Right forelimb (tissue), 1 donor: ENCODE measurements at regions not wholly inside any gene's neighbourhood (a gene's known extent, or its start where the extent isn't known, plus 50 kb on each side); places are given as distances from the start of the nearest gene placed in this dataset.
"Not testable (repeated sequence)": the region's sequence is repeated elsewhere in the genome, so short reads cannot be mapped to it uniquely, and the experiment has no call there.

Source experiments
- DNase-seq: peaks from one replicate; pipeline ENCODE4 v3.0.0-alpha.2; 2018

DNA sequence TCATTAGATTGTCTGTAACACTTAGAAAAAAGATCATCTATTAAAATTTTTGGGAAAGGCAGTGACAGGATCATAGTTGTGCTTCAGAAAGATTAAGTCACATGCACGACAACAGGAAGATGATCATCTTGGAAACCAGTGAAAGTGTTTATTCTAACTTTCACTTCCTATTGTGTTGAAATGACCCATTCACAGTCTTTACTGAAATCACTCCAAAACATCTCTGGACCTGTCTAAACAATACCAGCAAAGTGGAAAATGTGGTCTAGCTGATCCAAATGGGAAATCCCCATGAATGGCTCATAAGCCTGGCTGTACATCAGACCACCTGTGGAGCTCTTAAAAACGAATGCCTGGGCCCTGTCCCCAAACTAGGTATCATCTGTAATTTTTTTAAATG is 111.1 kb upstream of the ETV3 start:
- no peak for DNase-seq

DNA sequence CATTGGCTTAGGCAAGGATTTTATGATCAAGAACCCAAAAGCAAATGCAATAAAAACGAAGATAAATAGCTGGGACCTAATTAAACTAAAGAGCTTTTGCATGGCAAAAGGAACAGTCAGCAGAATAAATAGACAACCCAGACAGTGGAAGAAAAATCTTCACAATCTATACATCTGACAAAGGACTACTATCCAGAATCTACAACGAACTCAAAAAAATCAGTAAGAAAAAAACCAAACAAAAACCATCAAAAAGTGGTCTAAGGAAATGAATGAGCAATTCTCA is 109.5 kb upstream of the ETV3 start:
- DNase-seq: not testable (repeated sequence)

DNA sequence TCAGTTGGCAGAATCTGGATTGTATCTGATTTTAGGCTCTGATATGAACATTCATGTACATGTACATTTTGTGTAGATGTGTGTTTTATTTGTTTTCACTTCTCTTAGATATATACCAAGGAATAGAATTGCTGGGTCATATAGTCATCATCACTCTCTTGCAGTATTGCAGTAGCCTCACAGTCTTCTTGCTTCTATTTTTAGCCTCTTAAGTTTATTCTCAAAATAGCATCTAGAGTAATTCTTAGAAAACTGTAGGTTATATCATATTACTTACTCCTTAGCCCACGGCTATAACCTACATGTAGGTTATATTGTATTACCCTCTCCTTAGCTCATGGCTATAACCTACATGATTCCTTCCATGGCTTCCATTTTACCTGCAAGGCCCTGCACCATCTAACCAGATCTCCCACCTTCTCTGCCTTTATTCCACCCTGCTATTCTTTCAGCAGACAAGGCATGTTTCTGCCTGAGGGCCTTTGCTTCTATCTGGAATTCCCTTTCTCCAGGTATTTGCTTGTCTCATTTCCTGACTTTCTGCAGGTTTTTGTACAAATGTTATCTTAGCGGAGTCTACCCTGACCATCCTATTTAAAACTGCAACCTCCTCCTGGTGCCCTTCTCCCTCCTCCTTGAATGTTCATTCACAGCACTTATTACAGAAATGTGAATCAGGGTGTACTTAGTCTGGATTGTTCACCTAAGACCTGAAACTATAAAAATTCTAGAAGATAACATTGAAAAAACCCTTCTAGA is 109.0 kb upstream of the ETV3 start:
- no peak for DNase-seq

DNA sequence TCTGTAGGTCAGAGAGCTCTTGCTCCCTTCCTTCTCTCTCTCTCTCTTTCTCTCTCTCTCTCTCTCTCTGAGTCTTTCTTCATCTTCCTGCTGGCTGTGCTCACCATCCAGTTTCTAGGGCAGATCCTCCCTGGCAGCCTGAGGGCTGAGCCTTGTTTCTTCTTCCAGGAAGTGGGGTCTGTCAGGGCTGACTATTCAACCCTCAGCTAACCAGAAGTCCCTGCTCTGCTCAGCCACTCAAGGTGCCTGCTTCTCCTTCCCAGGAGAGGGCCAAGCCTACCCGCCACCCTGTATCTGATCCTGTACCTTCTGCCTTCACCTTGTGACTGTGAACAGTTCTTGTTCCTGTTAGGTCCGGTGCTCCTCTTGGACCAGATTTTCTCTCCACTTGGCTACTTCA is 107.6 kb upstream of the ETV3 start:
- no peak for DNase-seq

DNA sequence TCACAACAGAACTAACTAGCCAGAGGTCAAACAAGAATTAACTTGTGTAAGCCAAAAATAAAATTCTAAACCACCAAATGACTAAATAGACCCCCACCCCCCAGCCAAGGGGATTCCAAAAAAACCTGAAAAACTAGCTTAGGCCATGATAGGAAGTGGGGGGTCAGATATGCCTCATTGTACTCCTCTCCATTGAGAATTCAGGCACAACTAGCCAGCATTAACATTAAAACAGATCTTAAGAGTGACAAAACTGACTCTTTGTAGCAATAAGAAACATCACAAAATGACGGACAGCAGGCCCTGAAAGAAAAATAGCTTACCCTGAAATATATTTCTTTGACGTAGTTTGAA is 103.0 kb upstream of the ETV3 start:
- DNase-seq: no peak

DNA sequence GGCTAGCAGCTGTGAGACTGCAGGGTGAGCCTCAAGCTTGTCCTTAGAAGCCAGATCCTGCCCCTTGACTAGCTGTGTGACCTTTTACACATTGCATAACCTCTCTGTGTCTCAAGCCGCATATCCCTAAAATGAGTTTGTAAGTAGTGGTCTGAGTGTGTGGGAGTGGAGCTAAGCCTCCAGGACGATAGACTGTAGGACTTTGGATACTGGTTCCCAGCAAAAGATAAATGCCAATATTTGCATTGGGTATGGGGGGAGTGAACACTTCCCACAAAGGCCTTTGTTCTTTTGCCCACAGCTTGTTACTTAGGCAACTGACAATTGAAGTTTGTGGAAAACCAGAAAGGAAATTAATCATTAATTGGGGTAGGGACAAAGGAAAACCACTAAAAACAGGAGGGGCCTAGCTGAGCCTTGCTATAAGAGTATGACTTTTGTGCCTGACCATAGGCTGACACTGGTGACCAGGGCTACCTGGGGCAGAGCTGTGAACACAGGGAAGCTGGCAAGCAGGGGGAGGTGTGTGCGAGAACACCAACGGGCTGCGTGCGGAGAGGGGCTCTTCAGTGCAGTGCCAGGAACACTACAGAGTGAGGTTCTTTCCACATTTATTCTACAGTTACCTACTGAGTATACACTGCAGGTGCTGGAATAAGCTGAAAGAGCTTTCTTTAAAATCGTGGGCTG is 102.4 kb upstream of the ETV3 start:
- no peak for DNase-seq

DNA sequence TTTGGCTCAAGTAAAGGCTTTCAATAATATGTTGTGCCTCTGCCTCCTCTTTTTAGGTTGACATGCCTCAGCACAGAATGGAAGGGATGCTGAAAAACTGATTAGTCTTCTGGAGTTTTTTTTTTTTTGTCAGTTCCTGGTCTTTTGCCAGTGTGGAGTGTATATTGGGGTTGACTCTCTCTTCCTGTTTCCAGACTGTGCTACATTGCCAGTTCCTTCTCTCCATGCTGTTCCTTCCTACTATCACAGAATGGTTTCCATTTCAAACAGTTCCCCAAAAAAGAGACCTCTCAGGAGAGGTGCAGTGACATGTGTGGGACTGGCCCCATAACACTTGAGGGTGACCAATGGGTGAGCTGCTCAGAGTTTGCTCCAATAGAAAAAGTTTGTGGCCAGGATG is 101.7 kb upstream of the ETV3 start:
- no peak for DNase-seq

DNA sequence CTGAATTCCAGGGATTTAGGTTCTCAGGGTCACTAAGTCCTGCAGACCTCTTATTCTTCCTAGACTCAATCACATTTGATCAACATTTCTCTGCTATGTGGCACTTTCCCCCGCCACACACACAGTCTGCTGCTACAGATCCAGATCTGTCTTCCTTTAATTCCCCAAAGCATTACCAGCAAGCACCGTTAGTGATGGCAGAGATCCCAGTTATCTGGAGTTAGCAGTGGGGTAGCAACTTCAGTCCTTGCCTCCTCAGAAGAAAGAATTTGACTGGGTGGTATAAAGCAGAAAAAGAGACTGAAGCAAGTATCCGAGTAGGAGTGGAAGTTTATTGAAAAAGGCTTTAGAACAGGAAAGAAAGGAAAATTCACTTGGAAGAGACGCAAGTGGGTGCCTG is 100.4 kb upstream of the ETV3 start:
- DNase-seq: no peak

DNA sequence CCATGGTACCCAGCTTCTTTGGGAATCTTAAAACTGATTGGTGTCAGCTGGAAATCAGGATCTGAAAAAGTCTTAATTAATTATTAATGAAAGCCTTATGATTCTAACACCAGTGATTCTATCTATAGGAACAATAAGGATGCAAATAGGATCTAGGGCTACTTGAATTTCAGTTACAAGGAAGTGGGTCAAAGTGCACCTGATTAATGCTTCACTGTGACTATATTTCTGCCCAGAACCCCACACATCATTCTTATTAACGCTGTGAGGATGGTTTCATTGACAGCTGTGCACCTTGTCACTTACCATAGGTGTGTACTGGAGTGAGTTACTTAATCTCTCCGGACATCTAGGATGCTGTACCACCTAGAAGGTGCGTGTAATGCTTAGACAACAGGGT is 99.8 kb upstream of the ETV3 start:
- no peak for DNase-seq

DNA sequence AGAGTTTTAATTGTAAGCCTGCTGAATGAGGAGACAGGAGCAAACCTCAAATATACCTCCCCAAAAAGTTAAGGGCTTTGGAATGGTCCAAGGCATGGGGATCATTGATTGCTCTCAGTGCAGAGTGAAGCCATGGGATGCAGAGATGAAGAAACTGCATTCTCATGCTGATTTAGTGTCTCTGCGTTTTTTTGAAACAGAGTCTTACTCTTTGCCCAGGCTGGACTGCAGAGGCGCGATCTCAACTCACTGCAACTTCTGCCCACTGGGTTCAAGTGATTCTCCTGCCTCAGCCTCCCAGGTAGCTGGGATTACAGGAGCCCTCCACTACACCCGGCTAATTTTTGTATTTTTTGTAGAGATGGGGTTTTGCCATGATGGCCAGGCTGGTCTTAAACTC is 99.3 kb upstream of the ETV3 start:
- DNase-seq: no peak

DNA sequence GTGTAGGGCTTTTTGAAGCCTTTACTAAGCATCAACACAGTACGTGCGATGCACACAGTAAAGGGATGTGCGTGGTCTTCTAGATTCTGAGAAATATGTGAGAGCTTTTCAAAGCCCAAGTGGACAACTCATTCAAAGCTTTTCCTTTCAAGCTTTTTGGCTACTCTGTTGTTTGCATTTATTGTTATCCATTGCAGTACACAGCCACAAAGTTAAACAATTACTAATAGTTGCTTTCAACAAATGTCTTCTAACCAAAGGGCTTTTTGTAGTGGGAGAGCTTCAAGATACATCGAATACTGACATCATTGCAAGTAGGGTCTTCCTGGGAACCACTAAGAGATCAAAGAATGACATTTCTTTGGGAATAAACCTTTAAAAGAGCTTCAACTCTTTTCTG is 97.9 kb upstream of the ETV3 start:
- DNase-seq: no peak

DNA sequence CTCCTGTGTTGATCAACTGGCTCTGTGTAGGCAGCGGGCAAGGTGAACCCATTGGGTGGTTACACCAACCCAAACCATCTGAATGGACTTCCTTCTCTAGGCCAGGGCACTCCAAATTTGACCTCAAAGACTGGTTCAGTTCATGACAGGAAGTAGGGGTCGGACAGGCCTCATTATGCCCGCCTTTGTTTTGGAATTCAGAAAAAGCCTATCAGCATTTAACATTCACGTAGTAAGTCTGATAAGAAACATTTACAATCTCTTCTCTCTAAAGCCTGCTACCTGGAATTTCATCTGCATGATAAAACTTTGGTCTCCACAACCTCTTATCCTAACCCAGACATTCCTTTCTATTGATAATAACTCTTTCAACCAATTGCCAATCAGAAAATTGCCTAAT is 97.1 kb upstream of the ETV3 start:
- no peak for DNase-seq

DNA sequence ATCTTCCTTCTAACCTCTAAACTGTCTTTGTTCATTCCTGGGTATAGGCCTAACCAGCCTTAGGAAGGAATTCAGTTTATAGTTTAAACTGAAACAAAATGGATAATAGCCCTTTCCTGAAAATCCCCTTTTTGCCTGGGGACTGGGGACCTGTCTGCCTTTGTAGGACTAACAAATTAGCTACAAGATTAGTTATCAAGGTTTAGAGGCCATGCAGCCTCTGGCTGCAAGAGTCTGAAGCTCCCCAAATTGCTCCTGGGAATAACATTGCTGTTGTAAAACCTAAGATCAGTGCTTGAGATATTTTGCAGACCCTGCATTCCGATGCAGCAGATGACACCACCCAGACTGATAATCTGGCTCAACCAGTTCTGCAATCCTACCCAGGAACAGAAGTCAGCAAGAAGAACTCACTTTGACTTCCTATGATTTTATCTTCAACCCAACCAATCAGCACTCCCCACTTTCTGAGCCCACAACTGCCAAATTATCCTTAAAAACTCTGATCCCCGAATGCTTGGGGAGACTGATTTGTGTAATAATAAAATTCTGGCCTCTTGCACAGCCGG is 96.6 kb upstream of the ETV3 start:
- no peak for DNase-seq

DNA sequence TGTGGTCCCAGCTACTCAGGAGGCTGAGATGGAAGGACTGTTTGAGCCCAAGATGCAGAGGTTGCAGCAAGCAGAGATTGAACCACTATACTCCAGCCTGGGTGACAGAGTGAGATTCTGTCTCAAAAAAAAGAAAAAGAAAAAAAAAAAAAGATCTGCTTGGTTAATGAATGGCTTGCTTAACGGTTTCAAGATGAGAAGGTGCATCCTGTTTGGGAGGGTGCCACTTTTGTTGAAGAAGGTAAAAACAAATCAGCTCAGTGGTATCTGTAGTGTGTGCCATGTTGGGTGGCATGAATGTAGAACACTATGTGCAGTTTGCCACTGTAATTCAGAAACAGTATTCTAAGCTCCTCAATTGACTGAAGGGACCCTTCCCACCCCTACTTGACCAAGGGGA is 94.9 kb upstream of the ETV3 start:
- DNase-seq: no peak

DNA sequence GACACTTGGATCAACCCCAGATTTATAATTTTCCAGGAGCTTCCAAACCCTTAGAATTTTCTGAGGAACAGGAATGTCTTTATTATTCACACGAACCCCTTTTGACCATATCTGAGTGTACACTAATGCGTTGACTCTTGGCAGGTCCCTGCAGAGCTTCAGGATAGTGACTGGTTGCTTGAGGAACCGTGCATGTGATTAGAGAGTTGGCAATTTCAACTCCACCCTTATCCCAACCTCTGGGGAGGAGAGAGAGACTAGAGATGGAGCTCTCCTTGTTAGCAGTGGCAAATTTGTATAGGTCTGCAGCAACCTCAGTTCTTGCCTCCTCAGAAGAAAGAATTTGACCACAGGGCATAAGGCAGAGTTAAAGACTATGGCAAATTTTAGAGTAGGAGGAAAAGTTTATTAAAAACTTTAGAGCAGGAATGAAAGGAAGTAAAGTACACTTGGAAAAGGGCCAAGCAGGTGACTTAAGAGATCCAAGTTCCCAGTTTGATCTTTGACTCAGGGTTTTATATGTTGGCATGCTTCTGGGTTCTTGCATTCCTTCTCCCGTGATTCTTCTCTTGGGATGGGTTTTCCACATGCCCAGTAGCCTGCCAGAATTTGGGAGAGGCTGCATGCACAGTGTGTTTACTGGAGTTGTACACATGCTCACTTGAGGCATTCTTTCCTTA is 93.8 kb upstream of the ETV3 start:
- no peak for DNase-seq

DNA sequence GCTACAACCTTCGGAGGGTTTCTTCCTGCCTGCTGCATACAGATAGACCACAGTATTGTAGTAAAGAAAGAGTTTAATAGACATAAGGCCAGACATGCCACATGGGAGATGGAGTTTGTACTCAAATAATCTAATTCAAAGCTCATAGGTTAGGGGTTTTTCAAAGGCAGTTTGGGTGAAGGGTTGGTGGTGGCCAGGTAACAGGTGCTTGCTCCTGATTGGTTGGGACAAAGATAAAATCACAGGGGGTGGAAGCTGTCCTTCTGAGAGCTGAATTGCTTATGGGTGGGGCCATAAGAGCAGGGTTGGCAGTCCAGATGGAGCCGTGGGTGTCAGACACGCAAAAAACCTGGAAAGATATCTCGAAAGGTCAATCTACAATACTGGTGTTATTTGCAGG is 92.3 kb upstream of the ETV3 start:
- no peak for DNase-seq

DNA sequence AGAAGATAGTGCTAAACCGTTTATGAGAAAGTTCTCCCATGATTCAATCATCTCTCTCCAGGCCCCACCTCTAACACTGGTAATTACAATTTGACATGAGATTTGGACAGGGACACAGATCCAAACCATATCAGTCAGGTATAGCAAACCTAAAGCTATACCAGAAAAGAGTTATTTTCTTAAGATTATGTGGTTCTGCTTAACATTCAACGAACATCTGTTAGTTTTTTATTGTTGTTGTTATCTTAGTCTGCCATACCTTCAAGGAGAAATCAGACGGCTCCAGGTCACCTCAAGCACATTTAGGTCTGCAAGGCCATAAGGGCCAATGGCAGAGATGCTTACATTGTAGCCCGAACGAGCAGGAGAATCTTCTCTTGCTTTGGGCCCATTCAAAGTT is 89.5 kb upstream of the ETV3 start:
- no peak for DNase-seq

DNA sequence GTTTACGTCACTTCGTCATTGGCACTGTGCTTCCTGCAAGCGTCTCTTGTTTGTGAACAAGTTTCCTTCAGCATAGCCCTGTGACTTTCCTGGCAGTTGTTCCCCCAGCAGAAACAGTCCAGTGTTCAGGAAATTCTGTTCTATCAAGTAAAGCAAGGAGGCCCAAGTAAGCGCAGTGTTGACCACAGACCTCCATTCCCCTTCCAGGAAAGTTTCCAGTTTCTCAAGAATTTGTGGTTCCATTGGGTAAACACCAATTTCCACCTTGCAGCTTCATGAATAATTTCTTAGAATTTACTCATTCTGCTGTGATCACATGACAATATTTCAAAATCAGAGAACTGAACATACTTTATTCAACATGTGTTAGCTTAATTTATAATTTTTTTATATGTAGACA is 88.5 kb upstream of the ETV3 start:
- no peak for DNase-seq

DNA sequence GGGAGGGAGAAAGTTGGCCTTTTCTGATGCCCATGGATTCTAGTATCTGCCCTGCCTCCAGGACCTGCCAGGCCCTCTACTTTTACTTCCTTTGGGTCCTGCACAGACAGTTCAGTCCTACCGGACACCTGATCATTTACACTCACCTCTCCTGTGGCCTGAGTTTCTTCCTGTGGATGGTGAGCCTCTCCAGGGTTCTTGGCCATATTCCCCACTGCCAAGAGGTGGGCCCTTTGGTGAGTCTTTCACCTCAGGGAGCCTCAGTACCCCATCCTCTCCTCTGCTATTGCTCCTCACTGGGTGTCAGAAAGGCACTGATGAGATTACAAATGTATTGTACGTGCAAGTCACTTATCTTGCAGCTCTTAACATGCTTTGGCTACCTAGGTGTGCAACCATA is 81.4 kb upstream of the ETV3 start:
- no peak for DNase-seq

DNA sequence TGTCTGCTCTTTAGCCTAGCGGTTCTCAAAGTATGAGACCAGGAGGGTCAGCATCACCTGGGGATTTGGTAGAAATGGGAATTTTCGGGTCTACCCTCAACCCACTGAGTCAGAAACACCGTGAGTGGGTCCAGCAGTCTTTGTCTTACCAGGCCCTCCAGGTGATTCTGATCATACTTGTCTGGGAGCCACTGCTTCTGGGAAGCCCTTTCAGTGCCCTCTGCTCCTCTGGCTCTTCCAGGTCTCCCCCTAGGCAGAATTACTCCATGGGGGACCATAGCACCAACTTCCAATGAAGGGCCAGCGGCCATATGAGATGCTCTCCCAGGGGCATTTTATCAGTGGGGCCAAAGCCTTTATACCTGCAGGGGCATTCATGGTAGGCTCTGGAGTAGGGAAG is 81.0 kb upstream of the ETV3 start:
- DNase-seq: no peak

DNA sequence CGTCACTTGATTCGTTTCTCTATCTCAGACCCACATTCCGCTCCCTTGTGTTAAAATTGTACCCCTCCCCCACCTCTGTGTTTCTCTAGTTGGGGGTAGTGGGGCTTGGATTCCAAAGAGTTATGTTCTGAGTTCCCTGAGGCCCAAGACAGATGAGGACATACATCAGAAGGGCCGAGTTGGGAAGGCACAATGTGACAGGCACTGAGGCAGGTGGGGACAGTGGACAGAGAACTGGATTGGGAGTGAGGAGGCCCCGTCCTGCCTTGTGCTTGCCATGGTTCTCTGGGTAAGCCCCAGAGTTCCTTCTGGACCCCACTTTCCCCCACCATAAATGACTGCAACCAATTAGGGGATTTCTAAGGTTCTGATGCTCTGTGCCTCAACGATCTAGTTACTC is 80.5 kb upstream of the ETV3 start:
- DNase-seq: no peak

DNA sequence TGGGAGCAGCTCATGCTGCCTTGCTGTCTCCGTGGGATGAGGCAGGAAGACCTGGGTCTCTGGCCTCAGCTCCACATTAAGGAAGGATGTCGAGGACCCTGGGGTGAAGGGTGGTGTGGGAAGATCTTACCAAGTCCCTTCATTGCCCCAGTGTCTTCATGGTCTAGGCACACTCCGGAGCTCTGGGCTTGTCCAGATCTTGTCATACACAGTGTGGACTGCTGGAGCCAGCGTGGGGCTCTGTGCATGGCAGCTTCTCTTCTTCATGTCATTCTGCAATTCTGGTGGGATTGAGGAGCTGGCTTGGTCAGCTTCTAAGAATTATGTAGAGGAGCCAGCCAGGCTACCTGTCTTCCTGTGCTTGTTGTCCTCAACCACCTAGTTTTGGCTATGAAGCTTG is 79.3 kb upstream of the ETV3 start:
- DNase-seq: no peak

DNA sequence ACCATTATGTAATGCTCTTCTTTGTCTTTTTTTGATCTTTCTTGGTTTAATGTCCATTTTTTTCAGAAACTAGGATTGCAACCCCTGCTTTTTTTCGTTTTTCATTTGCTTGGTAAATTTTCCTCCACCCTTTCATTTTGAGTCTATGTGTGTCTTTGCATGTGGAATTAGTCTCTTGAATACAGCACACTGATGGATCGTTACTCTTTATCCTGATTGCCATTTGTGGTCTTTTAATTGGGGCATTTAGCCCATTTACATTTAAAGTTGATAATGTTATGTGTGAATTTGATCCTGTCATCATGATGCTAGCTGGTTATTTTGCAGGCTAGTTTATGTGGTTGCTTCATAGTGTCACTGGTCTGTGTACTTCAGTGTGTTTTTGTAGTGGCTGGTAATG is 75.6 kb upstream of the ETV3 start:
- no peak for DNase-seq

DNA sequence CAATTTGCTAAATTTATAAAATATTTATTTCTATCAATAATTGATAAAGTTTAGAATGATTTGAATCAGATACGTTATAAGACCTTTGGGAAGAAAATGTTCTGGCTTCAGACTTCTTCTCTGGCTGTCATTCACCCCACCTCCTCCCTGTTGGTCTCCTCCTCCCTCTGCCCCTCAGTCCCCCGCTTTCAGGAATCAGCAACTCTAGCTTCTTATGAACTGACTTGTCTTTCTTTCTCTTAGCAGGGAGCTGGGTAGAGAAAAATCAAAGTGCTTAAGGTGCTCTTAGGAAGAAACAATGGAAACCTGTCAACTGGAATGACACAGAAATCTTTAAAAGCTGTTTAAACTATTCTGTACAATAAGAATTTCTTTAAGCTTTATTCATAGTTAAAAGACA is 71.3 kb upstream of the ETV3 start:
- DNase-seq: no peak
